ENCODE measurements at regions not wholly inside any gene's neighbourhood (a gene's known extent, or its start where the extent isn't known, plus 50 kb on each side); places are given as distances from the start of the nearest gene placed in this dataset.

GRCh38 chr1:191697556-191697955 is 460.7 kb upstream of the RGS18 start:
- TF ChIP-seq CTCF (IDR thresholded peaks at IDR 0.05 in 8 of 11, conservative IDR thresholded peaks at IDR 0.05 in 3 of 11) = no peak
- no peak for TF ChIP-seq POLR2AphosphoS5 (IDR thresholded peaks at IDR 0.05)
- no peak for TF ChIP-seq POLR2A (IDR thresholded peaks at IDR 0.05)
